HG02763 (cell line): ENCODE measurements at regions not wholly inside any gene's neighbourhood (a gene's known extent, or its start where the extent isn't known, plus 50 kb on each side); places are given as distances from the start of the nearest gene placed in this dataset.
A peak's percentile ranks its signal among the peaks of the same experiment; 100 is the strongest.

Experiments
- ATAC-seq: cut with Tn5 transposase; IDR thresholded peaks from one replicate; pipeline ENCODE4 v1.9.1; 2021; ENCODE audit warnings: mild to moderate bottlenecking, moderate library complexity; ENCODE audit not compliant: unreplicated experiment

- no peak for ATAC-seq
Measured at GRCh38 chr1:244953901-244954300, 89.6 kb upstream of the HNRNPU start.

- peak; percentile 96 for ATAC-seq
Measured at GRCh38 chr1:244952940-244953339, 88.6 kb upstream of the HNRNPU start.

DNA sequence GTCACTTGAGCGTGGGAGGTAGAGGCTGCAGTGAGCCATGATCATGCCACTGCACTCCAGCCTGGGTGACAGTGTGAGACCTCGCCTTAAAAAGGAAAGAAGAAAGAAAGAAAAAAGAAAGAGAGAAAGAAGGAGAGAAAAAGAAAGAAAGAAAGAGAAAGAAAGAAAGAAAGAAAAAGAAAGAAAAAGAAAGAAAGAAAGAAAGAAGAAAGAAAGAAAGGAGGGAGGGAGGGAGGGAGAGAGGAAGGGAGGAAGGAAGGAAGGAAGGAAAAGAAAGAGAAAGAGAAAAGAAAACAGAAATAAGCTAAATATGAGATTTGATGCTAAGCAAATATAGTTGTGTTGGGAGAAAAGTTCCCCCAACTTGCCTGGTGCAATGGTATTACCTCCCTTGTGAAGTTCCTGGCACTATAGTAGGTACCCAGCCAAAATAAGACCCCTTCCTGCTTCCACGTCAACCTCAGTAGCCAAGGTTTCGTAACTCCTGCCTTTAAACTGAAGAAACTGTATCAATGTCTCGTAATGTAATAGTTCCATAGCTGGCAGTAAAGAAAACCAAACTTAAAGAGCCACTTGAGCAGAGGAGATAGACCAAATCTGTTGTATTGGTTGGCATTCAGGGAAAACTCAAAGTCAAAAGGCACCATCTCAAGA is 88.1 kb upstream of the HNRNPU start:
- ATAC-seq: peak; percentile 11

GRCh38 chr1:244948416-244948815 is 84.1 kb upstream of the HNRNPU start:
- no peak for ATAC-seq

GRCh38 chr1:244945109-244945671 is 80.8 kb upstream of the HNRNPU start:
- peak; percentile 81 for ATAC-seq

DNA sequence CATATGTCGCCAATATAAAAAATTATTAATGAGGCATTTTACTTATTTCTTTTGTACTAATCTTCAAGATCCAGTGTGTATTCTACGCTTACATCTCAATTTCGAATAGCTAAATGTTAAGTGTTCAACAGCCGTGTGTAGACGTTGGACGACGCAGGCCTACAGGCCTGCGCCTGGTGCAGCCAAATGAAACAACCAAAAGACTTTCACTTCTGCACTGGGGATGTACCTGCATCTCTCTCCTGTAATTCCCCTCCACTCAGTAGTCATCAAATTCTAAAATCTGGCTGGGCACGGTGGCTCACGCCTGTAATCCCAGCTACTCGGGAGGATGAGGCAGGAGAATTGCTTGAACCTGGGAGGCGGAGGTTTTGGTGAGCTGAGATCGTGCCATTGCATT is 76.8 kb upstream of the HNRNPU start:
- ATAC-seq: peak; percentile 79

DNA sequence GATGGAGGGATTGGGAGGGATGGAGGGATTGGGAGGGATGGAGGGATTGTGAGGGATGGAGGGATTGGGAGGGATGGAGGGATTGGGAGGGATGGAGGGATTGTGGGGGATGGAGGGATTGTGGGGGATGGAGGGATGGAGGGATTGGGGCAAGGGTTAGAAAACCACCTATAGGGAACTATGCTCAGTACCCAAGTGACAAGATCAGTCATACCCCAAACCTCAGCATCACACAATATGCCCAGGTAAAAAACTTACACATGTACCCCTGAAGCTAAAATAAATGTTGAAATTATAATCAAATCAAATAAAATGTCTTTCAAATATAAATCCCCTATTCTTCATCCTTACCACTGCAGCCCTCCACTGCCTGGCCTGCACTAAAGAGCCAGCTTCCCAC is 72.8 kb upstream of the HNRNPU start:
- ATAC-seq: no peak

DNA sequence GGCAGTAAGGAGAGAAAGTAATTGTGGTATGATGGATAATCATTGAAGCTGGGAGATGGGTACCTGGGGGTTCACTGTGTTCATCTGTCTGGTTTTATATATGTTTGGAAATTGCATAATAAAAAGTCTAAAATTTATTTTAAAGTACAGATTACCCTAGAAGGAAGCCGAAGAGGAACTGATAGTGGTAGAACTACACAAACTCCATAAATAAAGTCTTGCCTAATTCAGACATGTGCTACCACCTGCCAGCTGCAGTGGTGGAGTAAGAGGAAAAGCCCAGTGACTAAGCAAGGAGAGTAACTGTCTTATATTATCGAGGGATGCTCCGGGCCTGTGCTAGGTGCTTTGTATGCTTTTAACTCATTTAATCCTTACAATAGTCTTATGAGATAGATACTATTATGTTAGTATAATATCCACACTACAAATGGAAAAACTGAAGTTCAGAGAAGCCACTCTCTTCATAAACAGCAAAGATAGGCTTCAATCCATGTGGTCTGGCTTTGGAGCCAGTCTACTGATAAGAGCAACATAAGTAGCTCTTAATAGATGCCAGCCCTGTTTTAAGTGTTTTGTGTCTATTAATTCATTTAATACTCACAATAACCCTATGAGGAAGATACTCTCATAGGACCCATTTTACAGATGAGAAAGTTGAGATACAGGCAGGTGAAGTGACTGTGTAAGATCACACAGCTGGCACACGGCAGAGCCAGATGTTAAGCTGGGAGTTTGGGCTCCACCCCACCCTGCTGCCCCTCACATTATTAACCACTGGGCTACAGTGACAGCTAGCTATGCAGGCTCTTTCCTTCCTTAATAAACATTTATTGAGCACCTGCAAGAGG is 56.8 kb upstream of the HNRNPU start:
- ATAC-seq: peak; percentile 53

DNA sequence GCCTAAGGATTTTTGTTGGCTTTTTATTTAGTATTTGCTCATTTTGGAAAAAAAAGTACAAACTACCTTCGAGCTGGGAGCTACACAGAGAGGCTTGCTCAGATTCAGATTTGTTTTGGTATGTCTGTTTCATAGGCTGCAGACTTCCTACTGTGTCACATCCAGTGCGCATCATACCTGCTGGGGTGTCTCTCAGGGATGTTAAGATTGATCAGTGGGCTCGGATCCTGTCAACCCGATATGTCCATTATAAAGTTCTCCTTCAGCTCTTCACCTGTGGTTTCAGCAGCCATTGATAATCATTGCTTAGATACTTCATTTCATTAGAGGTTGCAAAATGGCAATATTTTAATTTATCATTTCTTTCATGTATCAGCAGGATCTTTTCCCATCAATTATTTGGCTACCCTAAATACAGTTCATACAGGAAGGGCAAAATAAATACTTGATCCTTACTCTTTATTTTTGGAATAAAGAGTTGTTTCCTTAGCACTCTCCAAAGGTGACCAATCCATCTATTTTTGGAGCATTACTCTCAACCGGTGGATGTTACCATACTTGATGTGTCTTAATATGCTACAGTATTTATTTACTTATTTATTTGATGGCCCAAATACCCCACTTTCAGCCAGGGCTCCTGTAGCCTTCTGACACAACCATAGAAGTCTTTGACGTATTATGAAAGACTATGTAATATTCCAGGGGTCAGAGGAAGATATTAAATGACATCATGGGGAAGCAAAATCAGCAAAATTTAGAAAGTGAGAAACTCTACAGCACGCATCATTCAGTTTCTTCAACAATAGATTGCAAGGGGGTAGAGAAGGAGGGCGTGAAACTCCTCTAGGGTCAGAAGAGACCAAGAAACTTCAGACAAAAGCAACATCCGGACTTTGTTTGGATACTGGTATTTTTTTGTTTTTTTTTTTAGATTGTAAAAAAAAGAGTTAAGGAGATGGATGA is 55.3 kb upstream of the HNRNPU start:
- ATAC-seq: no peak

DNA sequence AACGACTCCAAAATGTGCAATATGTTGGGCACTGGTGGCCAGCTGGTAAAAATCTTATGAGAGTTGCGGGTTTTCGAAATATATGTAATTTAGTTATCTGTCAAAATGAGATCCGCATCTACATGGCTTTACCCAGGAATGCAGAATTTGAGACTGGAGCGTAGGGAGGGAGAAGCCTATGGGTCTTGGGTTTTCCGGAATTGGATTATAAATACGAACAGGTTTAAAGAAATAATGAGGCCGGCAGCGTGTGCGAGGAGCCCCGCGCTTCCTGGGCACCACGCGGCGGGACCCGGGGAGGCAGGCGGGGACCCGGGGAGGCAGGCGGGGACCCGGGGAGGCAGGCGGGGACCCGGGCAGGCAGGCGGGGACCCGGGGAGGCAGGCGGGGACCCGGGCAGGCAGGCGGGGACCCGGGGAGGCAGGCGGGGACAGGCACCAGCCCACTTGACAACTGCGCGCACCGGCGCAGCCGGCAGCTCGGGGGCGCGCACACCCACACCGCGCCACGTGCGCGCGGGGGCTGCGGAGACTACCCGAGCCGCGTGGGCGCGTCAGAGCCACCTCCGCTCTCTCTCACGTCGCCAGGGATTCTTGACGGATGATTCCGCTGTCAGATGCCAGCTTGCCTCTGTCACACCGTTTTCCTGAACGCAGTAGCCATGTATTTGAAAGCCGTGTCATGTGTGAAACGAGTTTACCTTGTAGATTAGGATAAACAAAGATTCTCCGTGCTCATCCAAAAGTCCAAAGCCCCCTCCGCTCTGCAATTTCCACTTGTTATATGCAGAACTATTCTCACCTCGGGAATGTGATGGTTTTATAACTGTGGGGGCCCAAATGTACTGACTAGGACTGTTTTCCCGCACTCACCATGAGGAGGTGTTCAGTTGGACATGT is 54.3 kb upstream of the HNRNPU start:
- ATAC-seq: peak; percentile 49

DNA sequence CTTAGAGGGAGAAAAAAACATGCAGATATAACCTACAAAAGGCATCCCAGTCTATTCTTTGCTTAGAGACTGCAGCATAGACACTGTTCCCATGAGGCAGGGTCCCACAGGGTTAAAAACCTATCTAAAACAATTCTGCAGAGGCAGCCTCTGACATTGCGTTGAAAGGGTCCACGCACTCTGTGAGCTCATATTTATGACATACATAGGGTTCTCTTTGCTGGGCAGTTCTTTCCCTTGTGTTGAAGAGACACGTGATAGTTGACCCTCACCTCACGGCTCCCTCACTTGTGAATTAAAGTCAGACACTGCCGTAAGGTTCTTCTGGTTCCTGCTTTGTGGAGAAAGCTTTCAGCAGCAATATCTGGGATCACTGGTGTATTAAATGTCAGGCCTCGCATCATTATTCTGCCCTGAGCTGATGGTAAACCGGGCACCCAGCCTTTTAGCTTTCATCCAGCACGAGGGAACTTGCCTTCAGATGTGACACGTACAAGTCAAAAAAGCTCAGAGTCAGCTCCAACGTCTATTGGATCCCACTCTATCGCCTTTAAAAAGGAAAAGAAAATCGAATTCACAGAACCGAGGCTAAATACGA is 52.8 kb upstream of the HNRNPU start:
- no peak for ATAC-seq

GRCh38 chr1:244915736-244916135 is 51.4 kb upstream of the HNRNPU start:
- ATAC-seq: no peak

GRCh38 chr1:244914761-244915160 is 50.4 kb upstream of the HNRNPU start:
- ATAC-seq: no peak
